UCSD-AML1 (cell line): ENCODE measurements at regions not wholly inside any gene's neighbourhood (a gene's known extent, or its start where the extent isn't known, plus 50 kb on each side); places are given as distances from the start of the nearest gene placed in this dataset.

ENCODE experiments used
- DNase-seq: peaks from one replicate; lab custom pipeline; 2025; ENCODE audit not compliant: unreplicated experiment; lab: John Stamatoyannopoulos, UW

DNA sequence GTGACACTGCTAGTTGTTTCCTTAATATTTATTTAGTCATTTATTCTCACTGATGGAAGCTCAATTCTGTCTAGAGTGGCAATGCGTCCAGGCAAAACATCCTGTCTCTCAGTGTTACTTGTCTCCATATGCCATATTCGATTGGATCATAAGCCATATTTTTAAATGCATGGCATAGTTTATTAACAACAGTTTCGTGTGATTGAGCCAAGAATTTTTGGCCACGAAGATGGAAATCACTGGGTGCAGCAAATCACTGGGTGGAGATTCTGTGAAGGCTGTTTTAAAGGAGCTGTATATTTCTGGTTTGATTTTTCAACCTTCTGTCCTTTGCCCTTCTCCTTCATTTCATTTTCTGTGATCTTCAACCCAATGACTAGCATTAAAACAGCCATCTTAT lies 205.2 kb downstream of the JRKL start:
- no peak for DNase-seq

GRCh38 chr11:96607864-96608558 lies 218.2 kb downstream of the JRKL start:
- no peak for DNase-seq

DNA sequence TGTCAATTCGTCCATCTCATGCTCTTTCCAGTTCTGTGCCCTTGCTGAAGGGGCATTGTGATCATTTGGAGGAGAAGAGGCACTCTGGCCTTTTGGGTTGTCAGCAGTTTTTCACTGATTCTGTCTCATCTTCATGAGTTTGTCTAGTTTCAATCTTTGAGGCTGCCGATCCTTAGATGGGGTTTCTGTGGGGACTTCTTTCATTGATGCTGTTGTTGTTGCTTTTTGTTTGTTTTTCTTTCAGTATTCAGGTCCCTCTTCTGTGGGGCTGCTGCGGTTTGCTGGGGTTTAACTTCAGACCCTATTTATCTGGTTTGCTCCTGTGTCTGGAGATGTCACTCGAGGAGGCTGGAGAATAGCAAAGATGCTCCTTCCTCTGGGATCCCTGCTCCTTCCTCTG lies 224.3 kb downstream of the JRKL start:
- DNase-seq, result no peak

DNA sequence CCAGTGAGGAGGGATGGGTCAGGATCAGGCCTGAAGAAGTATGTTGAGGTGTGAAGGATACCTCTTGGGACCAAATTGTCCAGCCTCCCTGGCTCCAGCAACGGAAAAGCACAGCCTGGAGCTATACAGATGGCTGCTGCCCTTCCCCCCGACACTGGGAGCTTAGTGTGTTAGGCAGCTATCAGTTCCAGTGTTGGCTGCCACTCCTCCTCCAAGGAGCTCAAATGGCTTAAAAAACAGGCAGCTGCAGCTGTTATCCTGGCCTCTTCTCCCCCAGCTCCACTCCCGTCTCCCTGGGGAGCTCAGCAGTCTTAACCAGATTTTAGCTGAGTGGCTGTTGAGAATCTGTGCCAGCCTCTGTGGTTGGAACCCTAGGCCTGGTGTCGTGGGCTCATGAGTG lies 225.0 kb downstream of the JRKL start:
- DNase-seq, result no peak

- DNase-seq, result no peak
These were observed 230.7 kb downstream of the JRKL start for GRCh38 chr11:96620464-96621044.

- DNase-seq, result no peak
These were observed 231.3 kb downstream of the JRKL start for GRCh38 chr11:96621161-96621560.

DNA sequence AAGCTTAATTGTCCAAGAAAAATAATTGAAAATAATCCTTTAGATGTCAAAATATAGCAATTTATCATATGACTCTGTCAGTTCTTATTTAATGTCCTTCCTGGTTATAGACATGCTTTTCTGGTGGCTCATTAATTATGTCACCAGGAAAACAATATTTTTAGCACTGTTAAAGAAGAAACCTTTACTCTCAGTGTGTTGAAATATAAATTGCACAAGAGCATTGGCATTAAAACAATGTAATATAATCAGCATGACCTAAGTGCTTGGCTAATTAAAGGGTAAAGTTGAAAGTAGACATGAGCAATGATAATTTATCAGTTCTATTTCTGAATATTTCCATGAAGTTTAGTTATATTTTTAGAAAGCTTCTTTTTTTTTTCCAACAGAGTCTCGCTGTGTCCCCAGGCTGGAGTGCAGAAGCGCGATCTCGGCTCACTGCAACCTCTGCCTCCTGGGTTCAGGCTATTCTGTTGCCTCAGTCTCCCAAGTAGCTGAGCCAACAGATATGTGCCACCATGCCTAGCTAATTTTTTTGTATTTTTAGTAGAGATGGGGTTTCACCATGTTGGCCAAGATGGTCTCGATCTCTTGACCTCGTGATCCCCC lies 232.3 kb downstream of the JRKL start:
- DNase-seq, result no peak

DNA sequence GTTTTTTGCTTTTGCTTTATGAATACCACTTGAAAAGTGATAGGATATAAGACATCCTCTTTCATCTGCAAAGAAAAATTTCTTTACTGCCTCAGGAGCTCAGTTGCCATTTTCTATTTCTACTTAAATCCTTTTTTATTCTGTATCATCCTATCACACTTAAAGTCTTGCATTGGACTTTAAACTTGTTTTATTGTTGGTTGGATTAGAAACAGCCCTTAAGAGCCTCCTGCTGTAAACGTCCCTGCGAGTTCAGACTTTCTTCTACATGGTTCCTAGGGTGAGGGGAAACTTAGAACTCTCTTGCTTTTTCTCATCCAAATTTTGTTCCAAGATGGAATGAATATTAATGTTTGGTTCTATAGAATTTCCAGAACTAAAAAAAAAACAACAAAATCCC lies 234.3 kb downstream of the JRKL start:
- no peak for DNase-seq

DNA sequence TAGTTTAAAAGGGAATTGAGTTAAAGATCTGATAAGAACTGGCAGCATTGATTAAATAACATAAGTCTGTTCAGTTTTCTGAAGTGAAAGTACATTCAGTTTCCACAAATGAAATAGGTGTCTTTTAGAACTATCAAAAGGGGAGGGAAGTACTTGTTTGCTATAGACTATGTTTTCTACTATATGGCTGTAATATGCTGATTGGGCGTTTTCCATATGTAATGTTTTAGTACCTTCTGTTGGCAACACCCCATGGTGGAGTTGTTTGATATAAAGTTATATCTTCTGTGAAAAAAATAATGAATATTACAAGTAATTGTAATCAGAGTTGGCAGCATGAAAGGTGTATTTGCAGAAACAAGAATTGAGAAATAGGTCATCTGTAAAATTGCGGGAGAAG lies 237.6 kb downstream of the JRKL start:
- DNase-seq, result no peak

GRCh38 chr11:96635655-96636054 lies 245.8 kb downstream of the JRKL start:
- no peak for DNase-seq

GRCh38 chr11:96641261-96641660 lies 251.4 kb downstream of the JRKL start:
- DNase-seq, result no peak

DNA sequence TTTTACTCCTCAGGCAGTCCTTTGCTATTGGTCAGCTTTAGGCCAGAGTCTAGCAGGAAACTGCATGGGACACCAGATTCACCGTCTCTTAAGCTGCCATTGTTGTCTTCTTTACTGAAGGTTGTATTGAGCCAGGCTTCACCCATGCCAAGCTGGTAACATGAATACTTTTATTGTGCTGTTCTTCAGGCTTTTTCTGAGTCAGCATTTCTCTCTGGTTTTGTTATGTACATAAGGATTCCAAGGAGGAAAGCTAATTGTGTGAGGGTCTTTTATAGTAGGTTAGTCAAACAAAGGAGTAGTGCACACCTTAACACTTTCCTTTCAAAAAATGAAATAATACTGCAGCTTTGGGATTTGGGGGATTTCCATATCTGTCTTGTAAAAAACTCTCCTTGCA lies 252.8 kb downstream of the JRKL start:
- no peak for DNase-seq

GRCh38 chr11:96643173-96643572 lies 253.4 kb downstream of the JRKL start:
- no peak for DNase-seq

- DNase-seq, result no peak
These were observed 257.8 kb downstream of the JRKL start for GRCh38 chr11:96647621-96648020.

DNA sequence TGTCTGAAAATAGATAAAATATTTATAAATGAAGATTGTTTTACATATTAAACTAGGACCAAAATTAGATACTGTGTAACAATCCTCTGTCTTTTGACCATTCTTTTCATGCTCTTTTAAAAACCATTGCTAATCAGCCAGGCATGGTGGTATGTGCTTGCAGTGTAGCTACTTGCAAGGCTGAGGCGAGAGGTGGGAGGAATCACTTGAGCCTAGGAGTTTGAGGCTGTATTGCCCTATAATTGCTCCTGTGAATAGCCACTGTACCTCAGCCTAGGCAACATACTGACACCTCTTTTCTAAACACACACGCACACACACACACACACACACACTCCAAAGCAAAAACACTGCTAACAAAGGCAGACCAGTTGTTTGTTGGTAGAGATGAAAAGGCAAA lies 259.2 kb downstream of the JRKL start:
- DNase-seq, result no peak

DNA sequence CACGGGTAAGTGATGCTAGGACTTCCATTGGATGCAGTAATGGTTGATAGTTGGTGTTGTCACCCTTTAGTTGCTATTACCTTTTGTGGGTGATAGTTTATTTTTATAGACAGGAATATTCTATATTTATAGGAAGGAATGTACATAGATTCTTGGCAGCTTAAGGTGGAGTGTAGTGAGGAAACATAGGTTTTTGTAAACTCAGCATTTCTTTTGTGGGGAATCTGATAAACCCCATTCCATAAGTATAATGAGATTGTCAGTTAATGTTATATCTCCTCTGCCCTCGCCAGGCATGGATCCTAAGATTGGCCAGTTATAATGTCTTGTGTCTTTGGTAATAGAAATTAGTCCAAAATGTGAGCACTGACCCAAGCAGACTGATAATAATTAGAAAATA lies 262.7 kb downstream of the JRKL start:
- DNase-seq, result no peak

- no peak for DNase-seq
These were observed 265.7 kb downstream of the JRKL start for GRCh38 chr11:96655474-96655873.

GRCh38 chr11:96658436-96658835 lies 268.6 kb downstream of the JRKL start:
- no peak for DNase-seq

DNA sequence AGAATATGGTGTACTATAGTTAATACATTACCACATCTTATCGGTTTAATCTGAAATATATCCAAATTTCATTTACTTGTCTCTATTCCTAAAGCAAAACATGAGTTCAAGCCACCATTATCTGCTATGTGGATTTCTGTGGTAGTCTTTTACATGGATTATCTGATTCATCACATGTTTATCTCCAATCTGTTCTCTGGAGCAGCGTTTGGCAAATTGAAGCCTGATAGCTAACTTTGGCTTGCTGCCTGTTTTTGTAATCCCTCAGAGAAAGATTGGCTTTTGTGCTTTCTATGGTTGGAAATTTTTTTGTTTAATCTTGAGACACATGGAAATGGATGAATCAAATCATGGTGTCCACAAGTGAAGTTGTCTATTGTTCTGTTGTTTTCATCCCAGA lies 274.3 kb downstream of the JRKL start:
- DNase-seq, result no peak

DNA sequence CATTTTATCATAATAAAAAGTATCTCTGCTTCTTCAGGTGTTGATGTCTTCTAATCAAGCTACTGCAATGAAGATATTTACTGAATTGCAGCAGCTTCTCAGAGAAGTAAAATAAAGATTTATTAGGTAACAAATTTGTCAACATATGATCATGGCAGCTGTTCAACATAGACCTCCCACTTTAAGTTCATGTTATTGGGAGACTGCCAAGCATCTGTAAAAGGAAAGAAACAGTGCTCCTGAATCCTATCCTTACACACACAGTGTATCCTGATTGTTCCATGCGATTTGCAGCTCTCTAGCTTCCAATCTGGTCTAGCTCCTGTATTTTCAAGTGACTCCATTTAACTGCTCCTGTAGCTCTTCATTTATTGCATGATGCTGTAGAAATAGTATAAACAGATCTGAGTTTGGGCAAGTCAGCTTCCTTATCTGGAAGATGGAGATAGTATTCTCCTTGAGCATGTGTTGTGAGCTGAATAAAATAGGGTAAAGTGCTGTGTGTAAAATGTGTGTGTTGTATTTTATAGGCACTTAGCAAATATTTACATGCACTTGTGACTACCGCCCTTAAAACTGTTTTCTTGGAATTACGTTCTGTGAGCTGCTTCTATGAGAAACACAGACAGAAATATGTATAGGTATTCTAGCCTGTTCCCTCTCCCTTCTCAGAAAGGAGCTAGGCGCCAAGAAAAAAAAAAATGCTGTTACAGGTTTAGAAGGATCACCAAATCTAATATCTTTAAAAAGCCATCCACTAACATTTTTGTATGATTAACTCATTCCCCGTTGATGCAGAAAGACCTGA lies 290.6 kb downstream of the JRKL start:
- no peak for DNase-seq

DNA sequence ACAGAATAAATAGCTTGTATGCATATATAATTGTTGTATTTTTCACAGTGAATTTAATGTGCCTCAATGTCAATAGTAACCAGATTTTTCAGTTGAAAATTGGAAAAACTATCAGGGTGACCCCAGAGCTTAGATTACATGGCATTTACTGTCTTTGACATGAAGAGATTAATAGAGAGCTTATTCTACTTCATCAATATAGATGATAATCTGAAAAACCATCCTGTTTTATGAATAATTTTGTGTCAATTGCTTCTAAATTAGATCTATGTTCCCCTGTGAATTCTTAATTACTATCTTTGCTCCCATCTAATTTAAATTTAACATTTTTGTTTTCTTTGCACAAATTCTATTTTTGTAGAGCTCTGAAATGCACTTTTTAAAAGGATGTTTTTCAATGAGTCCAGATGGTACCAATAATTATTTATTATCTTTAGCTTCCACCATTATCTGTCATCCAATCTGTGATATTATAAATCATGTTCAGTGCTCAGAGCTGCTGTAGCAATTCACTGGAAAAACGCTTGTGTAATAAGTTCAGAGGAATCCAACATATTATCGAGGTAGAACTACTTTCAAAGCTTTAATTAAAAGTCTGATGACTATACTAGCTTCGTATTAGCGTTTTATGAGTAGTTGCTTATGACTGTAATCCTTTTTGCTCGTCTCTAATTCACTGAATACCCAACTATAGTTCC lies 291.4 kb downstream of the JRKL start:
- no peak for DNase-seq
